CD4-positive, alpha-beta T cell treated with Interleukin-1 beta for 1 hour (primary cell): ENCODE measurements at regions not wholly inside any gene's neighbourhood (a gene's known extent, or its start where the extent isn't known, plus 50 kb on each side); places are given as distances from the start of the nearest gene placed in this dataset.

ENCODE experiments used
- DNase-seq, 2 donors: peaks; one replicate each; pipeline ENCODE4 v3.0.0-alpha.2; 2020 to 2022

DNA sequence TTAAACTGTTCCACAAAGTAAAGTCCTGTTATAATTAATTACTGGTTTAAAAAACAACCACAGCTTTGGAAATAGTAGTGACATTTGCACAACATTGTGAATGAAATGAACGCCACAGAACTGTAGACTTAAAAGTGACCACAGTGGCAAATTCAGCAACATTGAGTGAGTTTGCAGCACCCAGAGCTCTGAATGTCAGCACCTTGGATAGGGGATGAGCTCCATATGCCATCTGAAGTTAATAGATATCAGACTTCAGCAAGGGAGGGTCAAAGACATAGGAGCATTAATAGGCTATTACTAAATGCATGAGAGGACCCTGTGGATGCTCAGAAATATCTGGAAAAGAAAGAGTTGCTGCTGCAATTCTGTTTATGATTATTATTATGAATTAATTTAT lies 55.3 kb upstream of the KCNIP4 start:
- DNase-seq = no peak
